Choroid plexus epithelial cell (primary cell): ENCODE measurements at regions not wholly inside any gene's neighbourhood (a gene's known extent, or its start where the extent isn't known, plus 50 kb on each side); places are given as distances from the start of the nearest gene placed in this dataset.

Experiments used
- DNase-seq: peaks from one replicate; pipeline ENCODE4 v3.0.0-alpha.2; 2010; ENCODE audit warnings: low read depth
- H3K4me3 ChIP-seq: 2 replicates; pipeline ENCODE4 v1.5.1; 2011; ENCODE audit warnings: low read depth, mild to moderate bottlenecking, control low read depth, low read length, moderate library complexity
- TF ChIP-seq, protein P1 (sequence below): conservative IDR thresholded peaks from 2 replicates; pipeline ENCODE4 v1.5.1; 2011; ENCODE audit warnings: low read depth, mild to moderate bottlenecking, control low read depth, inconsistent platforms, low read length, moderate library complexity

DNA sequence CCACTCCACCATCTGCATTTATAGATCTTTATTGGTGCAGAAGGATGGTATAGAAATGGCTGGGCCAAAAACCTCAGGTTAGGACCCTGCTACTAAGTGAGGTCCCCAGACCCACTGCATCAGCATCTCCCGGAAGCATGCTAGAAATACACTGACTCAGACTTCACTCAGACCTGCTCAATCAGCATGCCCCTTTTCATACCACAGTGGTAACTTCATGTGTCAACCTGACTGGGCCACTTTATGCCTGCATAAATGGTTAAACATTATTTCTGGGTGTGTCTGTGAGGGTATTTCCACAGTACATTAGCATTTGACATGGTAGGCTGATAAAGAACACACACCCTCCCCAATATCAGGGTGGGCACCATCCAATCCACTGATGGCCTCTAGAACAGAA, 118.6 kb upstream of the VCX3B start:
- no peak for DNase-seq
- TF ChIP-seq, protein P1, sequence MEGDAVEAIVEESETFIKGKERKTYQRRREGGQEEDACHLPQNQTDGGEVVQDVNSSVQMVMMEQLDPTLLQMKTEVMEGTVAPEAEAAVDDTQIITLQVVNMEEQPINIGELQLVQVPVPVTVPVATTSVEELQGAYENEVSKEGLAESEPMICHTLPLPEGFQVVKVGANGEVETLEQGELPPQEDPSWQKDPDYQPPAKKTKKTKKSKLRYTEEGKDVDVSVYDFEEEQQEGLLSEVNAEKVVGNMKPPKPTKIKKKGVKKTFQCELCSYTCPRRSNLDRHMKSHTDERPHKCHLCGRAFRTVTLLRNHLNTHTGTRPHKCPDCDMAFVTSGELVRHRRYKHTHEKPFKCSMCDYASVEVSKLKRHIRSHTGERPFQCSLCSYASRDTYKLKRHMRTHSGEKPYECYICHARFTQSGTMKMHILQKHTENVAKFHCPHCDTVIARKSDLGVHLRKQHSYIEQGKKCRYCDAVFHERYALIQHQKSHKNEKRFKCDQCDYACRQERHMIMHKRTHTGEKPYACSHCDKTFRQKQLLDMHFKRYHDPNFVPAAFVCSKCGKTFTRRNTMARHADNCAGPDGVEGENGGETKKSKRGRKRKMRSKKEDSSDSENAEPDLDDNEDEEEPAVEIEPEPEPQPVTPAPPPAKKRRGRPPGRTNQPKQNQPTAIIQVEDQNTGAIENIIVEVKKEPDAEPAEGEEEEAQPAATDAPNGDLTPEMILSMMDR, result no peak
- H3K4me3 ChIP-seq, result no peak overlapping the region

DNA sequence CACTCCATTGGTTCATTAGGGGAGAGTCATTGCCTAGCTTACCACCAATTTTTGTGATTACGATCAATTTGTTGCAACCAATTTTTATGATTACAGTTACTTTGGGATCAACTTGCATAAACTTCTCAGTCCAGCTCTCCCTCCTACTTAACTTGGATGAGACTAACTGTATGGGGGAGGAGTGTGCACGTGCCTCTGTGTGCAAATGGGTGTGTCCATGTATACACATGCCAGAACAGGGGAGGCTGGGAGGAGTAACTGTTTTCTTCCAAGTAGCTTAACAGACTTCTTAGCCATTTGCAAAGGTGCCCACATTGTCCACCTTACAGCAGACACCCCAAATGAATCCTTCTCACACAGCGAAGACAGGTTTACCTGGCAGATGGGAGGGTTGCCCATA, 117.7 kb upstream of the VCX3B start:
- no peak overlapping the region for H3K4me3 ChIP-seq
- TF ChIP-seq, protein P1, result no peak
- no peak for DNase-seq

DNA sequence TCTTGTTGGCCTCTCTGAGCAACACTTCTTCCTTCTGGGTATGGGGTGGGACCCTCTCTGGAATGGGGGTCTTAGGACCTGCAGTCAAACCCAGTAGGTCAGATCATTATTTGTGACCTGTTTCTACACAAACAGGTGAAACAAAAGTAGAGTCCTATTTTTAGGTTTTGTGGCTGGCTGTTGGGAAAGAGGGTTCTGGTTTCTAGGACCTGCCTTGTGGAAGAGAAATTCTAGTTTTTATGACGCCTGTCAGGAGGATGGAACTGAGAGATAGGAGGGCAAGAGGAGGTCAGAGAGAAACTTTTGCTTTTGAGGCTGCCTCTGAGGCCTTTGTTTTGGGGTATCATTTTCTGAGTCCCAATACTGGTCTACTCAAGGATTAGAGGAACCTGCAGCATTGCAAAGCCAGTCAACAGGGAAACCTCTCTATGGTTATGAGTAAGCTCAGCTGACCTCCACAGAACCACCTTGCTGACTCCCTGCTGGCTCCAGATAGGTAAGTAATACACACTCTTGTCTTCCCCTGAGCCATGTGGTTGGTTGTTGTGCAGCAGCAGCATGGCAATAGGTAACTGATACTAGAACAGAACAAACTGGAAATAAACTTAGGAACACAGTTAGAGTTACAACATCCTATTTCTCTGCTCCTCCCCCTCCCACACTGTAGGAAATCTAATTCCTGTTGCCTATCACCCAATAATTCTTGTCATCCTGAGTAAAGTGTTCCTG, 114.7 kb upstream of the VCX3B start:
- DNase-seq, result no peak
- H3K4me3 ChIP-seq, result no peak overlapping the region
- TF ChIP-seq, protein P1, result no peak

DNA sequence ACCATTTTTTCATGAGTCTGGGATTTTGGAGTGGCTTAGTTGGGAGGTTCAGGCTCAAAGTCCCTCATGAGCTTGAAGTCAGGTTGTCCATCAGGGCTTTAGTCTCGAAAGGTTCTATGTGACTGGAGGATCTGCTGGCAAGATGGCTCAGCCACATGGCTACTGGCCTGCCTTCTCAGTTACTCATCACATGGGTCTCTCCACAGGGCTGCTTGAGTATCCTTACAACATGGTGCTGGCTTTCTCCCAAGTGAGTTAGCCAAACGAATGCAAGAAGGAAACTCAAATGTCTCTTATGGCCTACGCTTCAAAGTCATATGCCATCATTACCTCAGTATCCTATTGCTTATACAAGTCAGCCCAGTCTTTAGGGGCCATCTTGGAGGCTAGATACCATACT, 106.3 kb upstream of the VCX3B start:
- H3K4me3 ChIP-seq, result no peak overlapping the region
- TF ChIP-seq, protein P1, result no peak

DNA sequence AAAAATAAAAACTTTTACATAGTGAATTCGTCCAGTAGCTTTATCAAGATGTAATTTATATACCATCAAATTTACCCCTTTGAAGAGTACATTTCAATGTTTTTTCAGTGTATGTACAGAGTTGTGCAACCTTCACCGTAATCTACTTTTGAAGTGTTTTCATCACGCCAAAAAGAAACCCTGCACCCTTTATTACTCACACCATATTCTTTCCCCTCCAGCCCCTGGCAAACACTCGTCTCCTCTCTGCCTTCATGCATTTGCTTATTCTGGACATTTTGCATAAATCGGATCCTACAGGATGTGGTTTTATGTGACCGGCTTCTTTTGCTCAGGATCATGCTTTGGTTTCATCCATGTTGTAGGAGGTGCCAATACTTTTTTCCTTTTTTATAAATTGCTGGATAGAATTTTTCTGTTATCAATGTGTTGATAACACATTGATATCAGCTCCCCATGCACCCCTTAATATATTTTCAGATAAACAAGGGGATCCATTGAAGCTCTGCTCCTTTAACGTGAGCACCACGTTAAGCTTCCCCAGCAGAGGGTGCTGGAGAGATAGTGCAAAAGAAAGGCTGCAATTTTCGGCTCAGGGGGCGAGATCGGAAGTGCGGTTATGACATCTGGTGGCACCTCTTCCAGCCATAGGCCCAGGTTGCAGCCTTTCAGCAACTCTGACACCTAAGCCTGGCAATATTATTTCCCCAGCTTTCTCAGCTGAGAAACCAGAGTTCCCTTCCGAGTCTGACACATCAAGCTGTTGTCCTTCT, 100.1 kb upstream of the VCX3B start:
- H3K4me3 ChIP-seq, result no peak overlapping the region
- DNase-seq, result no peak
- TF ChIP-seq, protein P1, result peak; percentile 25

More for the DNA sequence above, 106.3 kb upstream of the VCX3B start:
- DNase-seq, result no peak

DNA sequence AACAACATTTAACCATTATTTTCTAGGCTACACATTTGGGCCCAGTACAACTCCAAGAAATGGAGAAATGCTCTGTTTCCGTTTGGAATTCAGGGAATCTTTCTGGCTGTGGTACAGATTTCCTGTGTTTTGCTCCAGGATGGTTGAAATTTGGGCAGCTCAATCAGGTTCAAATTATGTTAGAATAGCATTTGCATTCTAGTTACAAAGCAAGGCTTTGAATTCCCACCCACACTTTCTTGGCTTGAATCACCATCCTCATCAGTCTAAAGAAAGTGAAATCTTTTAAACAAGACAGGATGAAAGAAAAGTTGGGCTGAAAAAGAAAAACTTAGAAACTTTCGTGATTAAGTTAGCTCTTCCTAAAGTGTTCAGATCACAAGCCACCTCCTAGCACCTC, 98.1 kb upstream of the VCX3B start:
- TF ChIP-seq, protein P1, result no peak
- no peak for DNase-seq
- H3K4me3 ChIP-seq, result no peak overlapping the region
